CD4-positive, alpha-beta T cell treated with Interleukin-2 at 100 ng/mL for 4 hours (primary cell): ENCODE measurements at regions not wholly inside any gene's neighbourhood (a gene's known extent, or its start where the extent isn't known, plus 50 kb on each side); places are given as distances from the start of the nearest gene placed in this dataset.

Source experiments
- DNase-seq: peaks from one replicate; pipeline ENCODE4 v3.0.0-alpha.2; 2020; ENCODE audit warnings: low spot score

- DNase-seq = no peak
These were observed 342.9 kb upstream of the PLXNA2 start for GRCh38 chr1:208587110-208587509.

- no peak for DNase-seq
These were observed 349.3 kb upstream of the PLXNA2 start for GRCh38 chr1:208593306-208594006.

GRCh38 chr1:208595236-208595635, 351.1 kb upstream of the PLXNA2 start:
- DNase-seq = no peak

DNA sequence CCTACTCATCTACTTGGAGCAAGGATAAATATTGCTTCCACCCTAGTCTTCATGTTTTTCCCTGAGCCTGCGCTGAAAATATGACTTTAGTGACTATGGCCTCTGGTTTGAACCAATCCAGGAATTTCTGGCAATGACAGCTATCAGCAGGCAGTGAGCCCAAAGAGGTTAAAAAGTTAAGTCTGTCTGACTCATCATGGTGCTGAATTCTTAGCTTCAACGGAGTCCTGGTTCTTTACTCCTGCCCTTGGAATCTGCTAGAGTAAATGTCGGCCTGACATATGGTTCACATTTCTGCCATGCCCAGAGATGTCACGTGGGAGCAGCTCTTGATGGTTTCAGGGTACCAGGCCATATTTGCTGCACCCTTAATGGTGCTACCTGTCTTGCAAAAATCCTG, 351.6 kb upstream of the PLXNA2 start:
- DNase-seq = no peak

DNA sequence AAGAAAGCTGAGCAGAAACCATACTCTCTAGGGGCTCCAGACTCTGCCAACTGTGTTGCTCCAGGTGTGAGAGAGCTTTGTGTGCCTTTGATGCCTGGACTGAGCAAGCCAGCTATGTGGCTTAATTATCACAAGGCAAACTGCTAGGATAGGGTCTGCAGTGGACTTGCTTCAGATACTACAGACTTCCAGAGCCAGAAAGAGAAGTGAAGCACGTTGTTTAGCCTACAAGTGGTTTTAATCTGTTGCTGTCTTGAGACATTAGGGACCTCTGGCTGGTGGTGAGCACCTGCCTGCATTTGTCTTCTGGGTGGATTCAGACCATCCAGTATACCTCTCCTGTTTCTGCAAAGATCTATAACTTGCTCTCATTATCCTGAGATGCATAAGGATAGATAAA, 353.4 kb upstream of the PLXNA2 start:
- DNase-seq = no peak

DNA sequence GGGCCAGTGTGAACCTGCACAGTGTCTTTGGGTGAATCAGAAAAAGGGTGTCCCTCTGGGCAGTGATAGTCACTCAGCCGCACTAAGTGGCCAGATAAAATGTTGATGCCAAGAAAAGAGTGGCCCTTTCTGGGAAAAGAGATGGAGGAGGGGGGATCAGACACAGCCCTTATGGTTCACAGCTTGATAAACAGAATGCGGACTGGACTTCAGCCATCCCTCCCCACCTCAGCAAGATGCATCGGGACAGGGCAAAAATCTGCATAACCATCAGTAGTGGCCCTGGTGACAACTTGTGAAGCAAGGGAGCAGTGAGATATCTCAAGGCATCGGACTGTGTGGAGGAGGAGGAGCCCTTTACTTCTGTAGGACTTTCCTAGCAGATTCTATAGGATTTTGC, 353.8 kb upstream of the PLXNA2 start:
- DNase-seq = no peak

DNA sequence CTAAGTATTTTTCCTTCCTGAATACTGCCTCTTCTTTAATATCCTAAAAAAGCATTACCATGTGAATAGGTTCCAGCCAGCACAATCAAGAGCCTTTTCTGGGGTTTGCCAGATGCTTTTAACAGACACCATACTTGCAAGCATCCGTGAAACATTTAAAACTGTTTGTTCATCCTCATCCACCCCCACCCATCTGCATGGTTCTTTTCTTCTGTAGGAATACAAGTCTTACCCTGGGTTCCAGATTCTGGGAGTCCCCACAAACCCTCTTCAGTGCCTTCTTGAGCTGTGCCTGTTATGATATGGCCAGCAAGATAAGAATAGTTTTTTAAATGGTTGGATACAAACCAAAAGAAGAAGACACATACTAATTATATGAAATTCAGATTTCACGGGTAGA, 354.9 kb upstream of the PLXNA2 start:
- no peak for DNase-seq

DNA sequence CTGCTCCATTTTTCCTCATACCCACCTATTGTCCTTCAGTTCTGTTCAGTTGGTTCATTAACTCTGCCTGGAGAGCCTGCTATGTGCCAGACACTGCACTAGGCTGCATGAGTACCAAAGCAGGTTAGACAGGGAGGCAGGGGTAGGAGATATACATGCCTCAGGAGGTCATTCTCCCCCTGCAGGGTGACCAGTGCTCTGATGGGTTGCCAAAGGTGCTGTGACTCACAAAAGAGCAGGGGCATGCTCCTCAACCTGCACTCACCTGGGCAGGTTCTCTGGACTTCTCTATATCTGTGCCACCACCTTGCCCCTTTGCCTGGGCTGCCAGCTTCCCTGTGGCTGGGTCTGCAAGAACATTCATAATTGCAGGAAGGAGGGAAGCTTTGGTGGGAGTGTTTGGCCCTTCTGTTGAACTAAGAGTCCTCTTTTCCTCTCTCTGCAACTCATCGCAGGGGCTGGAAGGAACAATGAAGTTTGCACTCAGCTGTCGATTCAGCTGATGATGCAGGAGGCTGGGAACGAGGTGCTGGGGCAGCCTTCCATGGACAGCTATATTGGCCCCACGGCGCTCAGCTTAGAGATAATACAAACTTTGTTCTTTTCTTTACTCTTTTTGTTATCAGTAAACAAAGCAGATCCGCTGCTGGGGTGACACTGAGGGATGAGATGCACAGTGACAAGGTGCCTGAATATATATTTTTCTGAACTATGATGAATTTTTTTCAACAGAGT, 356.4 kb upstream of the PLXNA2 start:
- DNase-seq = no peak

GRCh38 chr1:208601561-208601960, 357.4 kb upstream of the PLXNA2 start:
- DNase-seq = no peak

- no peak for DNase-seq
These were observed 359.5 kb upstream of the PLXNA2 start for GRCh38 chr1:208603721-208604120.

DNA sequence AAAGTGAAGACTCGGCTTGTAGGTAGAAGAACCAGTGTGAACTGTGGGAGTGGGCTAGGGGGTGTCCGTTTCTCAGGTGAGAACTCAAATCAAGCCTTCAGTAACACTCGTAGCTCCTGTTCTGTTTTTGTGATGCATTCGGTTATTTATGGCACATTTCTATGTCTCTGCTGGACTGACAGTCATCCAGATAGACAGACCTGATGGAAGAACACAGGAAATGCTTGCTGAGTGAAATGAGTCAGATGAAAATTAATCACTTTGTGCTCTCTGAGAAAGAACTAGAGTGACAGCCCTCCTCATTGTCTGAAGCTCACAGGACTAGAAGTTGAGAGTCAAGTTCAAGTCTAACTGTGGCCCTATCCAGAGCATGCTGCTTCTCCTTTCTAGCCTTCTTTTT, 360.1 kb upstream of the PLXNA2 start:
- no peak for DNase-seq

- DNase-seq = no peak
These were observed 362.8 kb upstream of the PLXNA2 start for GRCh38 chr1:208606959-208607358.

- no peak for DNase-seq
These were observed 363.4 kb upstream of the PLXNA2 start for GRCh38 chr1:208607616-208608015.

GRCh38 chr1:208614610-208615009, 370.4 kb upstream of the PLXNA2 start:
- DNase-seq = no peak

DNA sequence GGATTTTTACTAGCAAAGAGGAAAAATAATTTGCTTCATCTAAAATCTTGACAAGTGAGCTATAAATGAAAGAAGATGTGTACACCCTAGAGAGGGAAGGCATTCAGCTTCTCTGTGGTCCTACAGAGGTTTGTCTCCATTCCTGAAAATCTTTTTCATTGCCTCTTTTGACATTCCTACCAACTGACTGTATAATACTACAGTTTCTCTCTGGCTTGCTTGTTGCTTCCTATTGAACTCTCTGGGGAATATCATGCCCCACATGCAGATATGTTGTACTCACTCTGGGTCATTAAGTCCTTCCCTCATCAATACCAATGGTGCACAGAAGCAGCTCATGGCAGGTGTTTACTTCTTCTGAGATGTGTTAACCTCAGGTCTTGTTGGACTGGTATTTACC, 371.2 kb upstream of the PLXNA2 start:
- DNase-seq = no peak

- DNase-seq = no peak
These were observed 372.6 kb upstream of the PLXNA2 start for GRCh38 chr1:208616776-208617175.

- no peak for DNase-seq
These were observed 384.1 kb upstream of the PLXNA2 start for GRCh38 chr1:208628022-208628914.

- DNase-seq = no peak
These were observed 386.9 kb upstream of the PLXNA2 start for GRCh38 chr1:208631092-208631491.

DNA sequence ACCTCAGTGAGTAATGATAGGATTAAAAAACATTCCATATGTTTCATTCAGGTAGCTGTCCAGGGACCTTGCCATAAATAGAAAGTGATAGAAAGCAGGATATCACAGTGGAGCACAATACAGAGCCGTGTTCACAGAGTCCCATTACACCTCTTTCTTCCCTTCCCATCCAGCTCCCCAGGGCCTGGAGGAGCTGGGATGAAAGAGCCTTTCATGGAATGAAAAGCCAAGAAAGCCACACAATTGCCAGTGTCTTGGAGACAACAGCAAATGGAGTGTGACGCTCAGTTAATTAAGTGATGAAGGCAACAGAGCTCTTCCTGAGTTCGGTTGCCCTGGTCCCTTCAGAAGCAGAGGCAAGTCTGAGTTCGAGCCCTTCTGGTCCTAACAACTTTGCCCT, 387.3 kb upstream of the PLXNA2 start:
- no peak for DNase-seq

GRCh38 chr1:208634346-208635140, 390.4 kb upstream of the PLXNA2 start:
- DNase-seq = no peak

DNA sequence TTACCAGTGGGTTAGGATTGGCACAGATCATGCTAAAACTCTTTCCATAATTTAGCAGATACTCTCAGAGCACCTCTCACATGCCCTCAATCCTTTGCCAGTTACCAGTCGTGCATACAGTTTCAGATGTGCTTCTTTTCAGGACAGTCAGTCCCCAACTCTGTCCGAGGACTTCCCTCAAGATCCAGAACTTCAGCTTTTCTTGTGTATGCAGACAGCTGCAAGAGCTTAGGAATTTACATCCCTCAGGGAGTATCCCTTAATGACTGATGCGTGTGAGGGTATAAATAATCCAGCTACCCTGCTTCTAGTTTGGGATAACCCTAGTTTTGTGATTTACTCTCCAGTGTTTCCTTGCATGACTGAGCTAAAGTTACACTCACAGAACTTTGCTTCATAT, 393.0 kb upstream of the PLXNA2 start:
- no peak for DNase-seq

- no peak for DNase-seq
These were observed 395.2 kb upstream of the PLXNA2 start for GRCh38 chr1:208639382-208639781.
